ENCODE measurements at regions not wholly inside any gene's neighbourhood (a gene's known extent, or its start where the extent isn't known, plus 50 kb on each side); places are given as distances from the start of the nearest gene placed in this dataset.

DNA sequence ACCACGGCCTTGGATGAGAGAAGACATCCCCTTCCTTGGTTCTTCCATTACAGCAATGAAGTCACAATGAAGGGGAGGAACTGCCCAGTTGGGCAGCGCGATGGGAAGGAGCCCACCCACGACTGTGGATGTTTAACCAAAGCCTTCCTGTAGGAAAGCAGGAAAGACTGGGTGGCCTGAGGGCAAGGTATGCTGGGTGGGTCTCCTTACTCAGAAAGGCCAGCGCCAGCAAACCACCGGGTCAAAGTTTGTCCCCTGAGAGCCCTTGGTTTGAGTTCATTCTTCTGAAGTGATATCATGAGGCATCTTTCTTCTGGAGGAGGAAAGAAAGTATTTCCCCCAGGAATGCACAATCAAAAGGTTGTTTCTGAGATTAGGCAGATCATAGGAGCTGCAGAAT lies 105.2 kb downstream of the C16orf95 start:
- FAIRE-seq, result no peak
- Histone ChIP-seq H3K4me1 (ENCODE audit: control insufficient read depth in 2 of 3, insufficient read depth in 2 of 3, low read depth in 1 of 3, low read length in 3 of 3) (no peaks in the 10 kb centered on the region), H3K36me3 (ENCODE audit: control insufficient read depth in 2 of 3, insufficient read depth in 3 of 3, low read length in 3 of 3) (peaks cover 0 to 5% (median 0%) of the 10 kb centered on the region in 3 donors), H3K27ac (ENCODE audit: low read depth in 2 of 2, low read length in 2 of 2) (no peak overlapping the region), H3K4me3 (ENCODE audit: low read length in 3 of 3) (no peak overlapping the region), H3K9me3 (ENCODE audit: control insufficient read depth in 2 of 3, insufficient read depth in 1 of 3, low read length in 3 of 3) (peaks cover 0 to 5% (median 0%) of the 10 kb centered on the region in 3 donors), H3K27me3 (ENCODE audit: control insufficient read depth, insufficient read depth, low read length) (no peaks in the 10 kb centered on the region), H3K9ac (ENCODE audit: low read length in 3 of 3) (no peak overlapping the region)
- DNase-seq, result no peak
- intact Hi-C loops (cut with DNase I), result no loop called here
- TF ChIP-seq, protein P1, sequence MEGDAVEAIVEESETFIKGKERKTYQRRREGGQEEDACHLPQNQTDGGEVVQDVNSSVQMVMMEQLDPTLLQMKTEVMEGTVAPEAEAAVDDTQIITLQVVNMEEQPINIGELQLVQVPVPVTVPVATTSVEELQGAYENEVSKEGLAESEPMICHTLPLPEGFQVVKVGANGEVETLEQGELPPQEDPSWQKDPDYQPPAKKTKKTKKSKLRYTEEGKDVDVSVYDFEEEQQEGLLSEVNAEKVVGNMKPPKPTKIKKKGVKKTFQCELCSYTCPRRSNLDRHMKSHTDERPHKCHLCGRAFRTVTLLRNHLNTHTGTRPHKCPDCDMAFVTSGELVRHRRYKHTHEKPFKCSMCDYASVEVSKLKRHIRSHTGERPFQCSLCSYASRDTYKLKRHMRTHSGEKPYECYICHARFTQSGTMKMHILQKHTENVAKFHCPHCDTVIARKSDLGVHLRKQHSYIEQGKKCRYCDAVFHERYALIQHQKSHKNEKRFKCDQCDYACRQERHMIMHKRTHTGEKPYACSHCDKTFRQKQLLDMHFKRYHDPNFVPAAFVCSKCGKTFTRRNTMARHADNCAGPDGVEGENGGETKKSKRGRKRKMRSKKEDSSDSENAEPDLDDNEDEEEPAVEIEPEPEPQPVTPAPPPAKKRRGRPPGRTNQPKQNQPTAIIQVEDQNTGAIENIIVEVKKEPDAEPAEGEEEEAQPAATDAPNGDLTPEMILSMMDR (IDR thresholded peaks at IDR 0.05; ENCODE audit: borderline replicate concordance, extremely low read depth, insufficient read depth), result no peak

DNA sequence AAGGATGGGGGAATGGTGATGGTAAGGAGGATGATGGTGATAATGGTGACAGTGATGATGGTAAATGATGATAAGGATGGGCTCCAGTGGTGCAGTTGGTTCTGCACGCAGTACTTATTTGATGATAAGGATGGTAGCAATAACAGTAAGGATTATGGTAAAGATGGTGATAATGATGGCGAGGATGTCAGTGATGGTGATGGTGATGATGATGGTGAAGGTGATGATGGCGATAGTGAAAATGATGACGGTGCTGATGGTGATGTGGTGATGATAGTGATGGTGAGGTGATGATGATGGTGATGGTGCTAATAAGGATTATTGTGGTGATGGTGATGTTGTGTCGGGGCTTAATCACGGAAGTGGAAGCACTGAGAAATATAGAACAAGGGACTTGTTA lies 103.7 kb downstream of the C16orf95 start:
- peaks cover 0 to 5% (median 0%) of the 10 kb centered on the region in 3 donors for H3K36me3 ChIP-seq (ENCODE audit: control insufficient read depth in 2 of 3, insufficient read depth in 3 of 3, low read length in 3 of 3)
- H3K9ac ChIP-seq (ENCODE audit: low read length in 3 of 3), result no peak overlapping the region
- no peak overlapping the region for H3K27ac ChIP-seq (ENCODE audit: low read depth in 2 of 2, low read length in 2 of 2)
- H3K27me3 ChIP-seq (ENCODE audit: control insufficient read depth, insufficient read depth, low read length), result no peaks in the 10 kb centered on the region
- H3K9me3 ChIP-seq (ENCODE audit: control insufficient read depth in 2 of 3, insufficient read depth in 1 of 3, low read length in 3 of 3), result peaks cover 0 to 5% (median 0%) of the 10 kb centered on the region in 3 donors
- DNase-seq (no peak), FAIRE-seq (no peak)
- no peaks in the 10 kb centered on the region for H3K4me1 ChIP-seq (ENCODE audit: control insufficient read depth in 2 of 3, insufficient read depth in 2 of 3, low read depth in 1 of 3, low read length in 3 of 3)
- H3K4me3 ChIP-seq (ENCODE audit: low read length in 3 of 3), result no peak overlapping the region
- TF ChIP-seq, protein P1 (IDR thresholded peaks at IDR 0.05; ENCODE audit: borderline replicate concordance, extremely low read depth, insufficient read depth), result no peak
- intact Hi-C loops (cut with DNase I), result no loop called here

DNA sequence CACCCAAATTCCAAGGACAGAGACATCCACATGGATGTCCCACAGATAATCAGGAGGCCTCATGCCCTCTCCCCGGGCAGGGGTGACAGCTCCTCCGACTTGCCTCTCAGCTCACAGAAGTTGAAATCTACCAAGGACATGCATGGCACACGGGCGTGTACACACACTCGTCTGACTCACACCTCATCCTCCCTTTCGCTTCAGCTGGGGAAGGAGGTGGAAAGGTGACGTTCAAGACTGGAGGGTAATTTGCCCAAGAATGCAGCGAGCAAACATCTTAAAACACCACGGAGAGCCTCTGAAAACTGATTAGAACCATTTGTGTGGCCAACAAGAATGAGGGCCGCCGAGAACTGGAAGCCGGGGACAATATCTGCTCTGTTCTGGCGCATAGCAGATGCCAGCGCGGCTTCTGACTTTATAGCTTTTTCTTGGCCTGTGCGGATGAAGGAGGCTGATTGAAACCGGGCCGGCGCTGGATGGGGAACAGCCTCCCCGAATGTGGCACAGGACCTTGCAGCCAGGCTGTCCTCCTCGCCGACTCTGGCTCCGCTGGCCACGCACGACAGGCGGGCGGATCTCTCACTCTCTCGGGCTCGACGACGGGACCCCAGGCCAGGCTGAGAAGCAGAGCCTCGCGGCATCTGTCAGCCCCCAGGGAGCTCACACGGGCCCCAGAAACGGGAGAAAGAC lies 100.9 kb downstream of the C16orf95 start:
- no peaks in the 10 kb centered on the region for H3K27me3 ChIP-seq (ENCODE audit: control insufficient read depth, insufficient read depth, low read length)
- intact Hi-C loops (cut with DNase I), result no loop called here
- no peaks in the 10 kb centered on the region for H3K9me3 ChIP-seq (ENCODE audit: control insufficient read depth in 2 of 3, insufficient read depth in 1 of 3, low read length in 3 of 3)
- no peak for FAIRE-seq
- TF ChIP-seq, protein P1 (IDR thresholded peaks at IDR 0.05; ENCODE audit: borderline replicate concordance, extremely low read depth, insufficient read depth), result no peak
- no peak for DNase-seq
- H3K27ac ChIP-seq (ENCODE audit: low read depth in 2 of 2, low read length in 2 of 2), result no peak overlapping the region
- no peak overlapping the region for H3K9ac ChIP-seq (ENCODE audit: low read length in 3 of 3)
- no peaks in the 10 kb centered on the region for H3K4me1 ChIP-seq (ENCODE audit: control insufficient read depth in 2 of 3, insufficient read depth in 2 of 3, low read depth in 1 of 3, low read length in 3 of 3)
- H3K4me3 ChIP-seq (ENCODE audit: low read length in 3 of 3), result no peak overlapping the region
- H3K36me3 ChIP-seq (ENCODE audit: control insufficient read depth in 2 of 3, insufficient read depth in 3 of 3, low read length in 3 of 3), result no peaks in the 10 kb centered on the region

All from kidney (tissue), 13 donors.